ENCODE measurements at regions not wholly inside any gene's neighbourhood (a gene's known extent, or its start where the extent isn't known, plus 50 kb on each side); places are given as distances from the start of the nearest gene placed in this dataset.

GRCh38 chr3:180402471-180403073 is 199.4 kb upstream of the TTC14 start:
- no peak overlapping the region for H3K27ac ChIP-seq (ENCODE audit: low read length)
- H4K20me1 ChIP-seq (ENCODE audit: insufficient read depth), result no peaks in the 10 kb centered on the region
- H3F3A ChIP-seq (ENCODE audit: insufficient read depth, low read length, poor library complexity, severe bottlenecking), result no peaks in the 10 kb centered on the region
- H3K27me3 ChIP-seq (ENCODE audit: insufficient read depth, low read depth, low read length), result no peaks in the 10 kb centered on the region
- H3K36me3 ChIP-seq (ENCODE audit: insufficient read depth, low read length), result no peaks in the 10 kb centered on the region
- H3K4me3 ChIP-seq (ENCODE audit: low read length), result no peak overlapping the region
- H3K79me2 ChIP-seq (replicated peaks; ENCODE audit: insufficient read depth, low read length), result no peaks in the 10 kb centered on the region
- H3K4me2 ChIP-seq (ENCODE audit: low read length), result no peak overlapping the region
- H2AFZ ChIP-seq (ENCODE audit: low read depth, low read length), result no peak overlapping the region
- no peaks in the 10 kb centered on the region for H3K9me3 ChIP-seq (ENCODE audit: low read length)
- H3K9ac ChIP-seq (ENCODE audit: low read length), result no peak overlapping the region
- H3K9me2 ChIP-seq (ENCODE audit: insufficient read depth, low read length), result no peaks in the 10 kb centered on the region
- no peak for TF ChIP-seq RAD21 (conservative IDR thresholded peaks at IDR 0.05)
- no peak for TF ChIP-seq POLR2AphosphoS5 (IDR thresholded peaks at IDR 0.05)
- no peak for TF ChIP-seq SMC3 (conservative IDR thresholded peaks at IDR 0.05; ENCODE audit: poor library complexity)
- no peak for TF ChIP-seq TAF1 (IDR thresholded peaks at IDR 0.05; ENCODE audit: low read depth)

DNA sequence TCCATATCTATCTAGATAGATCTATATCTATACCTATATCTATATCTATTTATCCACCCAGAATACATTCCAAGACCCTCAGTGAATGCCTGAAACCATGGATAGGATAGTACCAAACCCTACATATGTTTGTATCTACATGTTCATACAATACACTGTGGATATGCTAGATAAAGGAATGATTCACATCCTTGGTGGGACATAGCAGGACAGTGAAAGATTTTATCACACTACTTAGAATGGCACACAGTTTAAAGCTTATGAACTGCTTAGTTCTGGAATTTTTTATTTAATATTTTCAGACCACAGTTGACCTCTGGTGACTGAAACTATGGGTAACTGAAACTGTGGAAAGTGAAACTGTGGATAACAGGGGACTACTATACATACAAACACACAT is 198.8 kb upstream of the TTC14 start:
- H3K4me3 ChIP-seq (ENCODE audit: low read length), result no peak overlapping the region
- no peak overlapping the region for H2AFZ ChIP-seq (ENCODE audit: low read depth, low read length)
- H3K27ac ChIP-seq (ENCODE audit: low read length), result no peak overlapping the region
- H3K79me2 ChIP-seq (replicated peaks; ENCODE audit: insufficient read depth, low read length), result no peaks in the 10 kb centered on the region
- no peaks in the 10 kb centered on the region for H3K27me3 ChIP-seq (ENCODE audit: insufficient read depth, low read depth, low read length)
- H3F3A ChIP-seq (ENCODE audit: insufficient read depth, low read length, poor library complexity, severe bottlenecking), result no peaks in the 10 kb centered on the region
- no peaks in the 10 kb centered on the region for H3K9me3 ChIP-seq (ENCODE audit: low read length)
- H4K20me1 ChIP-seq (ENCODE audit: insufficient read depth), result no peaks in the 10 kb centered on the region
- no peak overlapping the region for H3K9ac ChIP-seq (ENCODE audit: low read length)
- H3K9me2 ChIP-seq (ENCODE audit: insufficient read depth, low read length), result no peaks in the 10 kb centered on the region
- TF ChIP-seq EZH2 (IDR thresholded peaks at IDR 0.05; ENCODE audit: borderline replicate concordance, insufficient read depth, low read length, poor library complexity, severe bottlenecking) (no peak), TAF1 (IDR thresholded peaks at IDR 0.05; ENCODE audit: low read depth) (no peak)
- H3K36me3 ChIP-seq (ENCODE audit: insufficient read depth, low read length), result no peaks in the 10 kb centered on the region
- no peak overlapping the region for H3K4me2 ChIP-seq (ENCODE audit: low read length)

DNA sequence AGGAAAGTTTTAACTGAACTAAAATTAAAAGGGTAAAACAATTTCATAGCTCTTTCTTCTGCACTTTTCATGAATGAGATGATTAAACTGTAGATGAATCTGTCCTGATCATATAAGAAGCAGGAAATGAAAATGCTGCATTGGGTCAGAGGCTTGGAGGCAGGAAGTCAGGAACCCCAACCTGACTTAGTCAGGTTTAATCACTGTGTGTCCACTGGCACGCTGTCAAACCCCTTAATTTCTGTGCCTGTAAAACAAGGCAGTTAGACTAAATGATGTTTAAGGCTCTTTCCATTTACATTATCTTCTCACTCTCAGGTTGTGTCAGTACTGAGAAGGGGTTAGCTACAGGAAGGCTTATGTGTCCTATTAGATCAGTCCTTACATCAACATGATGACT is 193.3 kb upstream of the TTC14 start:
- no peaks in the 10 kb centered on the region for H3F3A ChIP-seq (ENCODE audit: insufficient read depth, low read length, poor library complexity, severe bottlenecking)
- no peaks in the 10 kb centered on the region for H3K79me2 ChIP-seq (replicated peaks; ENCODE audit: insufficient read depth, low read length)
- no peak overlapping the region for H2AFZ ChIP-seq (ENCODE audit: low read depth, low read length)
- H4K20me1 ChIP-seq (ENCODE audit: insufficient read depth), result no peaks in the 10 kb centered on the region
- H3K9me2 ChIP-seq (ENCODE audit: insufficient read depth, low read length), result no peaks in the 10 kb centered on the region
- no peak overlapping the region for H3K27ac ChIP-seq (ENCODE audit: low read length)
- TF ChIP-seq EZH2 (IDR thresholded peaks at IDR 0.05; ENCODE audit: borderline replicate concordance, insufficient read depth, low read length, poor library complexity, severe bottlenecking) (no peak), TAF1 (IDR thresholded peaks at IDR 0.05; ENCODE audit: low read depth) (no peak), SMC3 (conservative IDR thresholded peaks at IDR 0.05; ENCODE audit: poor library complexity) (no peak), RAD21 (conservative IDR thresholded peaks at IDR 0.05) (no peak), MXI1 (conservative IDR thresholded peaks at IDR 0.05; ENCODE audit: poor library complexity, severe bottlenecking) (no peak), EP300 (conservative IDR thresholded peaks at IDR 0.05; ENCODE audit: poor library complexity, severe bottlenecking) (no peak), POLR2AphosphoS5 (IDR thresholded peaks at IDR 0.05) (no peak)
- TF ChIP-seq, protein P1, sequence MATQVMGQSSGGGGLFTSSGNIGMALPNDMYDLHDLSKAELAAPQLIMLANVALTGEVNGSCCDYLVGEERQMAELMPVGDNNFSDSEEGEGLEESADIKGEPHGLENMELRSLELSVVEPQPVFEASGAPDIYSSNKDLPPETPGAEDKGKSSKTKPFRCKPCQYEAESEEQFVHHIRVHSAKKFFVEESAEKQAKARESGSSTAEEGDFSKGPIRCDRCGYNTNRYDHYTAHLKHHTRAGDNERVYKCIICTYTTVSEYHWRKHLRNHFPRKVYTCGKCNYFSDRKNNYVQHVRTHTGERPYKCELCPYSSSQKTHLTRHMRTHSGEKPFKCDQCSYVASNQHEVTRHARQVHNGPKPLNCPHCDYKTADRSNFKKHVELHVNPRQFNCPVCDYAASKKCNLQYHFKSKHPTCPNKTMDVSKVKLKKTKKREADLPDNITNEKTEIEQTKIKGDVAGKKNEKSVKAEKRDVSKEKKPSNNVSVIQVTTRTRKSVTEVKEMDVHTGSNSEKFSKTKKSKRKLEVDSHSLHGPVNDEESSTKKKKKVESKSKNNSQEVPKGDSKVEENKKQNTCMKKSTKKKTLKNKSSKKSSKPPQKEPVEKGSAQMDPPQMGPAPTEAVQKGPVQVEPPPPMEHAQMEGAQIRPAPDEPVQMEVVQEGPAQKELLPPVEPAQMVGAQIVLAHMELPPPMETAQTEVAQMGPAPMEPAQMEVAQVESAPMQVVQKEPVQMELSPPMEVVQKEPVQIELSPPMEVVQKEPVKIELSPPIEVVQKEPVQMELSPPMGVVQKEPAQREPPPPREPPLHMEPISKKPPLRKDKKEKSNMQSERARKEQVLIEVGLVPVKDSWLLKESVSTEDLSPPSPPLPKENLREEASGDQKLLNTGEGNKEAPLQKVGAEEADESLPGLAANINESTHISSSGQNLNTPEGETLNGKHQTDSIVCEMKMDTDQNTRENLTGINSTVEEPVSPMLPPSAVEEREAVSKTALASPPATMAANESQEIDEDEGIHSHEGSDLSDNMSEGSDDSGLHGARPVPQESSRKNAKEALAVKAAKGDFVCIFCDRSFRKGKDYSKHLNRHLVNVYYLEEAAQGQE (IDR thresholded peaks at IDR 0.05; ENCODE audit: borderline replicate concordance), result no peak
- TF ChIP-seq, protein P2, sequence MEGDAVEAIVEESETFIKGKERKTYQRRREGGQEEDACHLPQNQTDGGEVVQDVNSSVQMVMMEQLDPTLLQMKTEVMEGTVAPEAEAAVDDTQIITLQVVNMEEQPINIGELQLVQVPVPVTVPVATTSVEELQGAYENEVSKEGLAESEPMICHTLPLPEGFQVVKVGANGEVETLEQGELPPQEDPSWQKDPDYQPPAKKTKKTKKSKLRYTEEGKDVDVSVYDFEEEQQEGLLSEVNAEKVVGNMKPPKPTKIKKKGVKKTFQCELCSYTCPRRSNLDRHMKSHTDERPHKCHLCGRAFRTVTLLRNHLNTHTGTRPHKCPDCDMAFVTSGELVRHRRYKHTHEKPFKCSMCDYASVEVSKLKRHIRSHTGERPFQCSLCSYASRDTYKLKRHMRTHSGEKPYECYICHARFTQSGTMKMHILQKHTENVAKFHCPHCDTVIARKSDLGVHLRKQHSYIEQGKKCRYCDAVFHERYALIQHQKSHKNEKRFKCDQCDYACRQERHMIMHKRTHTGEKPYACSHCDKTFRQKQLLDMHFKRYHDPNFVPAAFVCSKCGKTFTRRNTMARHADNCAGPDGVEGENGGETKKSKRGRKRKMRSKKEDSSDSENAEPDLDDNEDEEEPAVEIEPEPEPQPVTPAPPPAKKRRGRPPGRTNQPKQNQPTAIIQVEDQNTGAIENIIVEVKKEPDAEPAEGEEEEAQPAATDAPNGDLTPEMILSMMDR (IDR thresholded peaks at IDR 0.05; ENCODE audit: poor library complexity, severe bottlenecking), result no peak
- no peak overlapping the region for H3K4me3 ChIP-seq (ENCODE audit: low read length)
- no peak overlapping the region for H3K4me2 ChIP-seq (ENCODE audit: low read length)
- H3K9ac ChIP-seq (ENCODE audit: low read length), result no peak overlapping the region
- H3K9me3 ChIP-seq (ENCODE audit: low read length), result no peaks in the 10 kb centered on the region
- H3K36me3 ChIP-seq (ENCODE audit: insufficient read depth, low read length), result no peaks in the 10 kb centered on the region
- no peaks in the 10 kb centered on the region for H3K27me3 ChIP-seq (ENCODE audit: insufficient read depth, low read depth, low read length)
